ENCODE measurements at regions not wholly inside any gene's neighbourhood (a gene's known extent, or its start where the extent isn't known, plus 50 kb on each side); places are given as distances from the start of the nearest gene placed in this dataset.

DNA sequence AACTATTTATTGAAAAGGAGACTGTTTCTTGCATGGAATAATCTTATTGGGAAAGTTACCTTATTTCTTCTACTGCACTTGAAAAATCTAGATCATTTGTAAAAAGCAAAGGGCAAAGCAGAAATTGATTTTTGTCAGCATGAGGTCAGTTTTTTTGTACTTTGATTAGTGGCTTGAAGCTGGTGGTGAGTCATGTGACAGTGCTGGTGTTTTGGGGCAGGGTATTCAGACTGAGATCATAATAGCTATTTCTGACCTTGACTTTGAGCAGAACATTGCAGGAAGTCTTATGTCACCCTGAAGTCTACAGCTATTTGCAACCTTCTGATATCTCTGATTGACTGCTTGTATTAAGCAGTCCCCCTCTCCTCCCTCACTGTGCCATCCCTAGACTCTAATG is 66.3 kb upstream of the SORCS3 start:
- no peaks in the 10 kb centered on the region for H3K36me3 ChIP-seq (ENCODE audit: control insufficient read depth in 2 of 2, insufficient read depth in 1 of 2, low read length in 2 of 2)
- TF ChIP-seq ZNF302 (tag by site-specific recombination; IDR thresholded peaks at IDR 0.05; ENCODE audit: low read depth) (no peak), ZNF133 (tag by site-specific recombination; IDR thresholded peaks at IDR 0.05) (no peak), ZNF571 (tag by site-specific recombination; IDR thresholded peaks at IDR 0.05) (no peak), MYNN (tag by site-specific recombination; IDR thresholded peaks at IDR 0.05; ENCODE audit: borderline replicate concordance) (no peak), ZNF514 (tag by site-specific recombination; IDR thresholded peaks at IDR 0.05) (no peak), RBAK (tag by site-specific recombination; IDR thresholded peaks at IDR 0.05) (no peak), ZNF138 (tag by site-specific recombination; IDR thresholded peaks at IDR 0.05; ENCODE audit: borderline replicate concordance) (no peak), ZNF350 (tag by site-specific recombination; IDR thresholded peaks at IDR 0.05) (no peak), TCF7L2 (IDR thresholded peaks at IDR 0.05; ENCODE audit: borderline replicate concordance, low read depth, low read length) (no peak), GLIS2 (tag by site-specific recombination; IDR thresholded peaks at IDR 0.05) (no peak), ZNF341 (tag by site-specific recombination; IDR thresholded peaks at IDR 0.05; ENCODE audit: low read depth) (no peak), GFI1B (tag by site-specific recombination; IDR thresholded peaks at IDR 0.05) (no peak), ZNF274 (IDR thresholded peaks at IDR 0.05; ENCODE audit: low read length) (no peak), ZNF274 (tag by site-specific recombination; IDR thresholded peaks at IDR 0.05; ENCODE audit: borderline replicate concordance) (no peak), ZNF140 (tag by site-specific recombination; IDR thresholded peaks at IDR 0.05) (no peak)
- TF ChIP-seq, protein P1, sequence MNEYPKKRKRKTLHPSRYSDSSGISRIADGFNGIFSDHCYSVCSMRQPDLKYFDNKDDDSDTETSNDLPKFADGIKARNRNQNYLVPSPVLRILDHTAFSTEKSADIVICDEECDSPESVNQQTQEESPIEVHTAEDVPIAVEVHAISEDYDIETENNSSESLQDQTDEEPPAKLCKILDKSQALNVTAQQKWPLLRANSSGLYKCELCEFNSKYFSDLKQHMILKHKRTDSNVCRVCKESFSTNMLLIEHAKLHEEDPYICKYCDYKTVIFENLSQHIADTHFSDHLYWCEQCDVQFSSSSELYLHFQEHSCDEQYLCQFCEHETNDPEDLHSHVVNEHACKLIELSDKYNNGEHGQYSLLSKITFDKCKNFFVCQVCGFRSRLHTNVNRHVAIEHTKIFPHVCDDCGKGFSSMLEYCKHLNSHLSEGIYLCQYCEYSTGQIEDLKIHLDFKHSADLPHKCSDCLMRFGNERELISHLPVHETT (tag by site-specific recombination; IDR thresholded peaks at IDR 0.05): no peak
- TF ChIP-seq, protein P2, sequence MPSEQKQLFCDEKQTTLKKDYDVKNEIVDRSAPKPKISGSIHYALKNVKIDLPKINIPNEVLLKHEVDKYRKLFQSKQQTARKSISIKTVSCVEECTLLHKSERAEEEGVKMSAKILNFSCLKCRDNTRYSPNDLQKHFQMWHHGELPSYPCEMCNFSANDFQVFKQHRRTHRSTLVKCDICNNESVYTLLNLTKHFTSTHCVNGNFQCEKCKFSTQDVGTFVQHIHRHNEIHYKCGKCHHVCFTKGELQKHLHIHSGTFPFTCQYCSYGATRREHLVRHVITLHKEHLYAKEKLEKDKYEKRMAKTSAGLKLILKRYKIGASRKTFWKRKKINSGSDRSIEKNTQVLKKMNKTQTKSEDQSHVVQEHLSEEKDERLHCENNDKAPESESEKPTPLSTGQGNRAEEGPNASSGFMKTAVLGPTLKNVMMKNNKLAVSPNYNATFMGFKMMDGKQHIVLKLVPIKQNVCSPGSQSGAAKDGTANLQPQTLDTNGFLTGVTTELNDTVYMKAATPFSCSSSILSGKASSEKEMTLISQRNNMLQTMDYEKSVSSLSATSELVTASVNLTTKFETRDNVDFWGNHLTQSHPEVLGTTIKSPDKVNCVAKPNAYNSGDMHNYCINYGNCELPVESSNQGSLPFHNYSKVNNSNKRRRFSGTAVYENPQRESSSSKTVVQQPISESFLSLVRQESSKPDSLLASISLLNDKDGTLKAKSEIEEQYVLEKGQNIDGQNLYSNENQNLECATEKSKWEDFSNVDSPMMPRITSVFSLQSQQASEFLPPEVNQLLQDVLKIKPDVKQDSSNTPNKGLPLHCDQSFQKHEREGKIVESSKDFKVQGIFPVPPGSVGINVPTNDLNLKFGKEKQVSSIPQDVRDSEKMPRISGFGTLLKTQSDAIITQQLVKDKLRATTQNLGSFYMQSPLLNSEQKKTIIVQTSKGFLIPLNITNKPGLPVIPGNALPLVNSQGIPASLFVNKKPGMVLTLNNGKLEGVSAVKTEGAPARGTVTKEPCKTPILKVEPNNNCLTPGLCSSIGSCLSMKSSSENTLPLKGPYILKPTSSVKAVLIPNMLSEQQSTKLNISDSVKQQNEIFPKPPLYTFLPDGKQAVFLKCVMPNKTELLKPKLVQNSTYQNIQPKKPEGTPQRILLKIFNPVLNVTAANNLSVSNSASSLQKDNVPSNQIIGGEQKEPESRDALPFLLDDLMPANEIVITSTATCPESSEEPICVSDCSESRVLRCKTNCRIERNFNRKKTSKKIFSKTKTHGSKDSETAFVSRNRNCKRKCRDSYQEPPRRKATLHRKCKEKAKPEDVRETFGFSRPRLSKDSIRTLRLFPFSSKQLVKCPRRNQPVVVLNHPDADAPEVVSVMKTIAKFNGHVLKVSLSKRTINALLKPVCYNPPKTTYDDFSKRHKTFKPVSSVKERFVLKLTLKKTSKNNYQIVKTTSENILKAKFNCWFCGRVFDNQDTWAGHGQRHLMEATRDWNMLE (tag by site-specific recombination; conservative IDR thresholded peaks at IDR 0.05; ENCODE audit: low read depth): no peak
- TF ChIP-seq, protein P3, sequence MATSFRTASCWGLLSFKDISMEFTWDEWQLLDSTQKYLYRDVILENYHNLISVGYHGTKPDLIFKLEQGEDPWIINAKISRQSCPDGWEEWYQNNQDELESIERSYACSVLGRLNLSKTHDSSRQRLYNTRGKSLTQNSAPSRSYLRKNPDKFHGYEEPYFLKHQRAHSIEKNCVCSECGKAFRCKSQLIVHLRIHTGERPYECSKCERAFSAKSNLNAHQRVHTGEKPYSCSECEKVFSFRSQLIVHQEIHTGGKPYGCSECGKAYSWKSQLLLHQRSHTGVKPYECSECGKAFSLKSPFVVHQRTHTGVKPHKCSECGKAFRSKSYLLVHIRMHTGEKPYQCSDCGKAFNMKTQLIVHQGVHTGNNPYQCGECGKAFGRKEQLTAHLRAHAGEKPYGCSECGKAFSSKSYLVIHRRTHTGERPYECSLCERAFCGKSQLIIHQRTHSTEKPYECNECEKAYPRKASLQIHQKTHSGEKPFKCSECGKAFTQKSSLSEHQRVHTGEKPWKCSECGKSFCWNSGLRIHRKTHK (tag by site-specific recombination; IDR thresholded peaks at IDR 0.05): no peak
- TF ChIP-seq, protein P4, sequence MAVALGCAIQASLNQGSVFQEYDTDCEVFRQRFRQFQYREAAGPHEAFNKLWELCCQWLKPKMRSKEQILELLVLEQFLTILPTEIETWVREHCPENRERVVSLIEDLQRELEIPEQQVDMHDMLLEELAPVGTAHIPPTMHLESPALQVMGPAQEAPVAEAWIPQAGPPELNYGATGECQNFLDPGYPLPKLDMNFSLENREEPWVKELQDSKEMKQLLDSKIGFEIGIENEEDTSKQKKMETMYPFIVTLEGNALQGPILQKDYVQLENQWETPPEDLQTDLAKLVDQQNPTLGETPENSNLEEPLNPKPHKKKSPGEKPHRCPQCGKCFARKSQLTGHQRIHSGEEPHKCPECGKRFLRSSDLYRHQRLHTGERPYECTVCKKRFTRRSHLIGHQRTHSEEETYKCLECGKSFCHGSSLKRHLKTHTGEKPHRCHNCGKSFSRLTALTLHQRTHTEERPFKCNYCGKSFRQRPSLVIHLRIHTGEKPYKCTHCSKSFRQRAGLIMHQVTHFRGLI (tag by site-specific recombination; IDR thresholded peaks at IDR 0.05): no peak
- TF ChIP-seq, protein P5, sequence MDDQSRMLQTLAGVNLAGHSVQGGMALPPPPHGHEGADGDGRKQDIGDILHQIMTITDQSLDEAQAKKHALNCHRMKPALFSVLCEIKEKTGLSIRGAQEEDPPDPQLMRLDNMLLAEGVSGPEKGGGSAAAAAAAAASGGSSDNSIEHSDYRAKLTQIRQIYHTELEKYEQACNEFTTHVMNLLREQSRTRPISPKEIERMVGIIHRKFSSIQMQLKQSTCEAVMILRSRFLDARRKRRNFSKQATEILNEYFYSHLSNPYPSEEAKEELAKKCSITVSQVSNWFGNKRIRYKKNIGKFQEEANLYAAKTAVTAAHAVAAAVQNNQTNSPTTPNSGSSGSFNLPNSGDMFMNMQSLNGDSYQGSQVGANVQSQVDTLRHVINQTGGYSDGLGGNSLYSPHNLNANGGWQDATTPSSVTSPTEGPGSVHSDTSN (CRISPR knock-in tag; IDR thresholded peaks at IDR 0.05): no peak
- no peak overlapping the region for H3K27ac ChIP-seq (ENCODE audit: extremely low read depth, low read depth, low read length)
- H3K4me1 ChIP-seq (ENCODE audit: control insufficient read depth, insufficient read depth, low read length): no peaks in the 10 kb centered on the region
- H3K9me3 ChIP-seq (ENCODE audit: control insufficient read depth, insufficient read depth, low read depth, low read length): no peaks in the 10 kb centered on the region
- no peak overlapping the region for H3K4me3 ChIP-seq (ENCODE audit: low read depth, low read length)
- POLR2A ChIA-PET: no interaction called here
- CTCF ChIA-PET: no interaction called here
